Mesodermal cell (in vitro differentiated cells): ENCODE measurements at regions not wholly inside any gene's neighbourhood (a gene's known extent, or its start where the extent isn't known, plus 50 kb on each side); places are given as distances from the start of the nearest gene placed in this dataset.

Source experiments
- H3K27ac ChIP-seq: 2 replicates; pipeline ENCODE4 v1.7.0; 2013; ENCODE audit warnings: mild to moderate bottlenecking, low read depth, low read length, moderate library complexity; ENCODE audit not compliant: severe bottlenecking
- H3K36me3 ChIP-seq: 2 replicates; pipeline ENCODE4 v1.7.1; 2013; ENCODE audit warnings: mild to moderate bottlenecking, low read length, moderate library complexity; ENCODE audit not compliant: control insufficient read depth, insufficient read depth
- H3K4me1 ChIP-seq: one replicate; pipeline ENCODE4 v1.7.1; 2013; ENCODE audit warnings: mild to moderate bottlenecking, low read length; ENCODE audit not compliant: insufficient read depth, control insufficient read depth, poor library complexity, severe bottlenecking
- H3K4me3 ChIP-seq: 2 replicates; pipeline ENCODE4 v1.7.0; 2013; ENCODE audit warnings: low read length, control low read depth, mild to moderate bottlenecking; ENCODE audit not compliant: insufficient read depth, poor library complexity, severe bottlenecking; ENCODE audit errors: extremely low read depth
- H3K9me3 ChIP-seq: 2 replicates; pipeline ENCODE4 v1.7.1; 2013; ENCODE audit warnings: mild to moderate bottlenecking, low read length, moderate library complexity; ENCODE audit not compliant: control insufficient read depth
- WGBS, 2 experiments: methylation state at CpG; one replicate each; pipeline ENCODE4 v1.1.5; 2013; ENCODE audit warnings: missing lambda C conversion rate in 2 of 2; ENCODE audit not compliant: insufficient coverage in 2 of 2; 5-methylcytosine and 5-hydroxymethylcytosine counted together

DNA sequence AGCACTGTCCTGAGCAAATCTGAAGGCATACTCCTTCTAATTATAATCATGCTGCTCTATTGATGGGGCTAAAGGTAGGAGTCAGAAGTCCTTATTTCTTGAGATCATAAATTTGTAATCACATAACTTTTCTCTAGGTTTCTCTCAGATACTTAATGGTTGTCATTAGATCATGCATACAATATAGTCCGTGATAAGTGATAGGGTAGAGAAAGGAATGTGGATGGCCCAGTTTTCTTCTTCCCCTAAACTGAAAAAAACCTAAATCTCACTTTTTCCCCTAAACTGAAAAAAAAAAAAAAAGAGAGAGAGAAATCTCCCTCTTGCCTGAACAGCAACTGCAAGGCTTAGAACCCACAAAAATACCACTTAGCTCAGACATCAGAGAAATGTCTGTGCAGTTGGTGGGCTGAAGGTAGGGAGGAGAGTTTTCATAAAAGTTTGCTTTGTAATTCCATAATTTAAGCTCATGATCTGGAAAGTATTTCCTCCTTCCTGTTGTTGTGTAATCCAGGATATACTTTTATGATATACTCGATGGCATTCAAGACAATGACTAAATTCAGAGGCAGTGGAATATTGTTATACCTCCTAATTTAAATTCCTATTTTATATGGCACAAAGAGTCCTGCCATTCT is 79.3 kb upstream of the ITPRID2 start:
- WGBS, 2 experiments, result no CpG with 5 or more reads among the region's 2 CpGs
- Histone ChIP-seq H3K9me3 (no peaks in the 10 kb centered on the region), H3K4me1 (peaks cover 27% of the 10 kb centered on the region), H3K36me3 (no peaks in the 10 kb centered on the region), H3K4me3 (no peak overlapping the region), H3K27ac (peak overlapping the region; percentile 95)

DNA sequence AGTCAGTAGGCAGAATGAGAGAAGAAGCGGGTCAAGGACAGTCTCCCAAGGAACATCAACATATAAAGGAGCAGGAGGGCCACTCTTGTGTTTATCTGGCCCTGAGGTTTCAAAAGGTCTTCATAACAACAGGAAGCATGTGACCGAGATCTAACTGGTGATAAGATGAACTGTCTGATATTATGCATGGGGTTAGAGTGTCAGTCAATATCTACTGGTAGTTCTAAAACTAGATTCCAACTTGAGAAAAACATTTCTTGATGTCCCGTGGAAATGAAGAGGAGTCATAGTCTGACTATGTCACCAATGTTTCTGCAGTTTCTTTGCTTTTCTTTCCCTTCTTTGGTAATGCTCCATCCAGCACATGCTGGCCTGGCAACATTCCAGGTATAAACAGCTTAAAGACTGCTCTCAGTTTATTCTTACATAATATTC is 77.5 kb upstream of the ITPRID2 start:
- no peak overlapping the region for H3K4me3 ChIP-seq
- no peak overlapping the region for H3K27ac ChIP-seq
- H3K36me3 ChIP-seq, result no peaks in the 10 kb centered on the region
- WGBS, 2 experiments, result 92 to 100% methylated on average over 2 to 3 of the region's 3 CpGs
- H3K9me3 ChIP-seq, result no peaks in the 10 kb centered on the region
- peaks cover 27% of the 10 kb centered on the region for H3K4me1 ChIP-seq

DNA sequence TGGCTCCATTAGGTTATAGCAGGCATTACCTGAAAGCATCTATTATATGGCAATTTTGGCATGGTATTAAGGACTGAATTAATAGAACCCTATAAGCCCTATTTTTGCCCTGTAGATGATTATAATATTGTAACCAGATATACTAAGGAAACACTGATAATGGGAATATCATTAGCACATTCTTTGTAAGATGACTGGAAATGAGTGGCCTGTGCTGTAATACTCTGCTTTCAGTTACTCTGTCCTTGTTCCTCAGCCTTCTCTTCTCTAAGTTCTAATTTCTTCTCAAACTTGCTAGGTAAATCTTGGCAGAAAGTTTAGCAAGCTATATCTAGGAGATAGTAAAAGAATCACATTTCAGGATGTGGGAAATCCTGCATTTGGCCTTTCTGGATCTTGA is 74.0 kb upstream of the ITPRID2 start:
- Histone ChIP-seq H3K27ac (no peak overlapping the region), H3K9me3 (no peaks in the 10 kb centered on the region), H3K4me3 (no peak overlapping the region), H3K36me3 (no peaks in the 10 kb centered on the region), H3K4me1 (peaks cover 8% of the 10 kb centered on the region)

DNA sequence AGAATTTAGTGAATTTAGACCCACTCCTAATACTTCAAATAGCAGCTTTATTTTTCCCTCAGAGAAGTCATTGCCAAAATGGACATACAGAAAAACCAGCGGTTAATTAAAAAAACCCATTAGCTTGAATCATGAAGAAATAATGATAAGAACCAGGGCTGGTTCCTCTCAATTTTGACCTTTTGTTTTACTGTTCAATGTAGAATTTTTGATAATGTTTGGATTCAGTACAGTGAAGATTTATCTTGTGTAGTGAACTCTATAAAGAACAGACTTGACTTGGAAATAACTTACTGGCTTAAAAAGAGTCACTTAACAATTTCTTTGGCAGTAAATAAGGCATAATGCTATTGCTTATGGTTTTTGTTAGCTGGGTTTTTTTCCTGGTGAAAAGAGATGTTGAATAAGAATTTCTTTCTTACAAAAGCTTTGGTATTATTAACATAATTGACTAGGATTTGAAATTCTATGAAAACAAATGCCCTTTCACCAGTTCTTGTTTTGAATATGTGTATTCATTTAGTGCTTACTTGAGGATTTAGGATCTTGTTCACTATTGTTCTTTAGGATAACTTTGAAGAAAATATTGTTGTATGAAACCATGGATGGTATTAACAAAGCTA is 73.4 kb upstream of the ITPRID2 start:
- H3K9me3 ChIP-seq, result no peaks in the 10 kb centered on the region
- no peaks in the 10 kb centered on the region for H3K36me3 ChIP-seq
- no peak overlapping the region for H3K4me3 ChIP-seq
- WGBS, 2 experiments, result 88% methylated on average over 1 of the region's 1 CpG; no CpG with 5 or more reads in 1 of the 2 experiments
- H3K4me1 ChIP-seq, result peaks cover 8% of the 10 kb centered on the region
- H3K27ac ChIP-seq, result no peak overlapping the region

DNA sequence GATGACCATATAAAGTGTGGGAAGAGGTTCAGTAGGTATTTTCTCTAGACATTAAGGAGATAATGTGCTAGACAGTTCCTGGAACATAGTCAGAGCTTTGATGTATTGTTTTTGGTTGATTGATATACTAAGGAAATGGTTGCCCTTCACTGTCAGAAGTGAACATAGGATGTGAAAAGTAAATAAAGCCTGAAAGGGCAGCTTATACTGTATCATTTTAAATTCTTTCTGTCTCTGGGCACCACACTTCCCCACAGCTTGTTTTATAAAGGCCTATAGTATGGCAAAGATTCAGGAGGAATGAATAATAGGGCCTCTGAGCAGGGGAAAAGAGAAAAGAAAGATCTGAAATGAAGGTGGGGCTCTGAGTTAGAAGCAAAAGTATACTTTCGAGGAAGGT is 72.7 kb upstream of the ITPRID2 start:
- Histone ChIP-seq H3K9me3 (no peaks in the 10 kb centered on the region), H3K27ac (no peak overlapping the region), H3K36me3 (no peaks in the 10 kb centered on the region), H3K4me1 (peaks cover 8% of the 10 kb centered on the region), H3K4me3 (no peak overlapping the region)
- WGBS, 2 experiments, result 82 to 100% methylated on average over 1 of the region's 1 CpG

DNA sequence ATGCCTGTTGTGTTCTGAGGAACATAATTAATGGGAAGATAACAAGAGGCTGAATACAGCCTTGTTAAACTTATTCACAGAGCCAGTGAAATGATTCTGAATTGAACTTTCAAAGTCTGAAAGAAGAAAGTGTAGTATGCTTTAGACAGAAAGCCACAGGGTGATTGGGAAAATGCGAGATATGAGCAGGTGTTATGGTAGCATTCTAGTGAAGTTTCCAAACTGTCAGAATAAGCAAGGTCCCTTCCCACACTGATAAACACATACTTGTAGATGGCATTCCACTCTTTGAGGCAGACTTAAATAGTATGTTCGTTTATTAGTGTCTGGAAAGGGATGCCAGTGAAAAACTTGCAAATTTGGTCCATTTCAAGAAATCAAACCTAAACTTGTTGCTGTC is 70.5 kb upstream of the ITPRID2 start:
- Histone ChIP-seq H3K9me3 (no peaks in the 10 kb centered on the region), H3K4me1 (no peaks in the 10 kb centered on the region), H3K27ac (no peak overlapping the region), H3K4me3 (no peak overlapping the region), H3K36me3 (no peaks in the 10 kb centered on the region)
- 100% methylated on average over 1 of the region's 2 CpGs; no CpG with 5 or more reads in 1 of the 2 experiments for WGBS, 2 experiments

DNA sequence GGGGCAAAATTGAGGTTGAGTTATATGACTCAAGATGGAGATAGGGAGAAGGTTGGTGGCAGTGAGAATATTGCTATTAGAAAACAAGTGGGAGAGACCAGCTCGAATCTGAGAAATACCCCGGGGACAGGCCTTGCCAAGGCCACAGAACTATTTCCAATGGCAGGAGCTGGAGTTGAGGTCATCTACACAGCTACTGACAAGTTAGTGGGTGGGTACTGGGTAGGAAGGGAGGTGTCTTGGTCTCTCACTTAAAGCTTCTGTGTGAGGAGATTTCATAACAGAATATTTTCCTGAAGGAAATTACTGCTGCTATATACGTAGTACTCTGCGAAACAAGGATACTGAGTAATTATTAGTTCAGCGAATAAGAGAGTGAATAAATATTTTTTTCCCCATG is 69.4 kb upstream of the ITPRID2 start:
- H3K27ac ChIP-seq, result no peak overlapping the region
- no peaks in the 10 kb centered on the region for H3K9me3 ChIP-seq
- no peak overlapping the region for H3K4me3 ChIP-seq
- 75 to 85% methylated on average over 2 of the region's 5 CpGs for WGBS, 2 experiments
- no peaks in the 10 kb centered on the region for H3K36me3 ChIP-seq
- no peaks in the 10 kb centered on the region for H3K4me1 ChIP-seq

DNA sequence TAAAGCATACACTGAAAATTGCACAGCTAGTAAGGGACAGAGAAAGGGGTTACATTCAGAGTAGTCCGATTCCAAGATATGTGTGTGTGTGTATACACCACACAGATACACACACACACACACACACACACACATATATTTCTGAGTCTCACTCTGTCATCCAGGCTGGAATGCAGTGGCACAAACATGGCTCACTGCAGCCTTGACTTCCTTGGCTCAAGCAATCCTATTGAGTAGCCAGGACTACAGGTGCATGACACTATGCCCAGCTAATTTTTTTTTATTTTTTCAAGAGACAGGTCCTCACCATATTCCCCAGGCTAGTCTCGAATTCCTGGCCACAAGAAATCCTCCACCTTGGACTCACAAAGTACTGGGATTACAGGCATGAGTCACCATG is 68.1 kb upstream of the ITPRID2 start:
- WGBS, 2 experiments, result 57 to 91% methylated on average over 1 of the region's 2 CpGs
- H3K27ac ChIP-seq, result no peak overlapping the region
- H3K9me3 ChIP-seq, result no peaks in the 10 kb centered on the region
- no peaks in the 10 kb centered on the region for H3K4me1 ChIP-seq
- H3K36me3 ChIP-seq, result no peaks in the 10 kb centered on the region
- no peak overlapping the region for H3K4me3 ChIP-seq

DNA sequence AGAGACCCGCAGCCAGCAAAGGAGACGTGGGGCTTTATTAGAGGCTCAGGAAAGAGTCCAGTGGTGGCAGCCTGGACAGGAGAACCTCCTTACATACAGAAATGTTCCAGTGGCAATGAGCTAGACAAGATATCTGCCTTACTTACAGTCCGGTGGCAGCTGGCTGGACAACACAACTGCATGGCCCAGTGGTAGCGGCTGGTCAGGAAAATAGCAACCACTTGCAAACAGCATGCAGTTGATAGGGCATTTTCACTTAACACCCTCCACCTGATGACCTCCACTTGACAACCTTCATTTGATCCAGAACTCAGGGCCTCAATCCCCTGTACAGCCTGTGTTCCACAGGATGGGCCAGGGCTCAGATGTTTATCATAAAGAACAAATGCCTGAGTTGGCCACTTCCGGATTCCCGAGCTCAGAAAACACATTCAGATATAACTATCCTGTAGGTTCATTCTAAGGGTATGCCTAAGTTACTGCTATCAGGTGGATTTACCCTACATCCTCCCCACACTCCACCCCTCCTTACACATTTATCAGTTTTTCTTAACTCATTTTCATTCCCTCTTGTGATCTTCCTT is 63.3 kb upstream of the ITPRID2 start:
- Histone ChIP-seq H3K4me3 (no peak overlapping the region), H3K9me3 (no peaks in the 10 kb centered on the region), H3K27ac (no peak overlapping the region), H3K36me3 (no peaks in the 10 kb centered on the region), H3K4me1 (no peaks in the 10 kb centered on the region)
- 92 to 95% methylated on average over 4 to 5 of the region's 6 CpGs for WGBS, 2 experiments

DNA sequence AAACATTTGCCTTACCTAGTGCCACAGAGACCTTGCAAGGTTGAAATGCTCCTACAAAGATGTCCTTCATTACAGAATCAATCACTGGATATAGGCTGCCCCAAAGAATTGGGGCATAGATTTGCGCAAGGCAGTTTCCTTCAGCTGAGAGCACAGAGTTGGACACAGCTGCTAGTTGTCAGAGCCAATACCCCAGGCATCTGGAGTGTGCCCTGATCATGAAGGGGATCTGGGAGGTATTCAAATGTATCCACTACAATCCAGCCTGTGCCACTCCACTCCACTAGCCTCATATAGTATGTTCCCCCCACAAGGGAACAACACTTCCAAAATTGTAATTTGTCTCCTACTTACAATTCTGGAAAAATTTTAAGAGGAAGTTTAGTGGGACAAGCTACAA is 62.3 kb upstream of the ITPRID2 start:
- WGBS, 2 experiments, result 100% methylated on average over 1 of the region's 1 CpG
- no peaks in the 10 kb centered on the region for H3K4me1 ChIP-seq
- H3K27ac ChIP-seq, result no peak overlapping the region
- no peaks in the 10 kb centered on the region for H3K9me3 ChIP-seq
- H3K4me3 ChIP-seq, result no peak overlapping the region
- no peaks in the 10 kb centered on the region for H3K36me3 ChIP-seq

DNA sequence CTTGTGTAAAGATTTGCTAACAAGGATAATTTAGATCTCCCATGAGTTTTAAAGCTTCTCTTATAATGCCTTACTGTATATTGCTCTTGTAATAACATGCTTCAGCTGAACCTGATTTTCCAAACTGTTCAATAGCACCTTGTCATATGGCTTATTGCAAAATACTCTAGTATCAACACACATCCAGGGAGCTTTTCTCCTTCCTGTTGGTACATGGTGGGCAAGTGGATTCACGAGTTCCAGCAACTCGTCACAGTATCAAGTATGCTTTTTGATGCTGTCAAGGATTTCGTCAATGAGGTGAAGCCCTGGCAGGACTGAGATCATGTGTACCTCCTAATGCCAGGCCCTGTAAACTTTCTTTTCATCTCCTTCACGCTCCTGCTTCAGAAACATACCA is 59.5 kb upstream of the ITPRID2 start:
- no peak overlapping the region for H3K27ac ChIP-seq
- 88 to 100% methylated on average over 2 to 4 of the region's 4 CpGs for WGBS, 2 experiments
- no peak overlapping the region for H3K4me3 ChIP-seq

More for the DNA sequence above, 59.5 kb upstream of the ITPRID2 start:
- Histone ChIP-seq H3K4me1 (no peaks in the 10 kb centered on the region), H3K9me3 (no peaks in the 10 kb centered on the region), H3K36me3 (no peaks in the 10 kb centered on the region)
